ENCODE measurements at regions not wholly inside any gene's neighbourhood (a gene's known extent, or its start where the extent isn't known, plus 50 kb on each side); places are given as distances from the start of the nearest gene placed in this dataset.
"Not testable (repeated sequence)": the region's sequence is repeated elsewhere in the genome, so short reads cannot be mapped to it uniquely, and the experiment has no call there.

DNA sequence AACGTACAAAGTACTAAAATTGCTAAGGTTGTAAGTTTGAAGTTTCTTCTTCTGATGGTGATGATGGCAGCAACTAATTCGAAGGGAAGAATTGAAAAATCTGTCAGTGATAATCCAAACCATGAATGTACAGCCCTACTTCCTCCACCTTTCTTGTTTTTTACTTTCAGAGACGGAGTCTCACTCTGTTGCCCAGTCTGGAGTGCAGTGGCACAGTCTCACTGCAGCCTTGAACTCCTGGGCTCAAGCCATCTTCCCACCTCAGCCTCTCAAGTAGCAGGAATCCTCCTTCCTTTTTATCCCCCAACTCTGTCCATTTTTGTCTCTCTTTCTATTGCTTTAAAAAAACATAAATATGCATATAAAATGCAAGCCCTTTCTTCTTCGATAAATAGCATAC is 112.3 kb upstream of the SOX21 start:
- no peak for DNase-seq (ENCODE audit: low spot score)
- no peak for FAIRE-seq

DNA sequence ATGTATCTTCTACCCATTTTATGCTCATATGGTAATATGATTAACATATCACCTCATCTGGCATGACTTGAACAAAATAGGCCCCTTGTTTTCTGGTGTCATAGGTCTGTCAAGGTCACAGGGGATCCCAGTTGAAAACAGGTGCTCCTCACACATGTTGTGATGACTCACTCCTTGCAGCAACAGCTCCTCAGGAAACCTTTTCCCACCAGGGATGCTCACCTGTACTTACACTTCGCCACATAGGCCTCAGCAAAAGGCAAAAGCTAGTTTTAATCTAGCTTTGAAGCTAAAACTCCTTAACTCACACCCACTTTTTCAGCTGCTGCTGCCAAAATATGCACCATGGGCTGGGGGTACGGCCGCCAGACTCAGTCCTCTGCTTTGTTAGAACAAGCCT is 110.0 kb upstream of the SOX21 start:
- FAIRE-seq, result no peak

DNA sequence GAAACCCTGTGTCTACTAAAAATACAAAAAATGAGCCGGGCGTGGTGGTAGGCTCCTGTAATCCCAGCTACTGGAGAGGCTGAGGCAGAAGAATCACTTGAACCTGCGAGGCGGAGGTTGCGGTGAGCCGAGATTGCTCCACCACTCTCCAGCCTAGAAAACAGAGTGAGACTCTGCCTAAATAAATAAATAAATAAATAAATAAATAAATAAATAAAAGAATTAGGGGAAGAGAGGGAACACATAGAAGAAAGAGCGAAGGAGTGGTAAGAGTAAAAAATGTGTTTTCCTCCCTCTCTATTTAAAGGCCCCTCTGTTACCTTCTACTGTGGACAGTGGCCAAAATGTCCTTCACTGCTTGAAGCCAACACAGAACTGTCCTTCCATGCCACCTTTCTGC is 103.9 kb upstream of the SOX21 start:
- DNase-seq (ENCODE audit: low spot score) (no peak), FAIRE-seq (no peak)

More for the DNA sequence above, 110.0 kb upstream of the SOX21 start:
- DNase-seq (ENCODE audit: low spot score), result no peak

DNA sequence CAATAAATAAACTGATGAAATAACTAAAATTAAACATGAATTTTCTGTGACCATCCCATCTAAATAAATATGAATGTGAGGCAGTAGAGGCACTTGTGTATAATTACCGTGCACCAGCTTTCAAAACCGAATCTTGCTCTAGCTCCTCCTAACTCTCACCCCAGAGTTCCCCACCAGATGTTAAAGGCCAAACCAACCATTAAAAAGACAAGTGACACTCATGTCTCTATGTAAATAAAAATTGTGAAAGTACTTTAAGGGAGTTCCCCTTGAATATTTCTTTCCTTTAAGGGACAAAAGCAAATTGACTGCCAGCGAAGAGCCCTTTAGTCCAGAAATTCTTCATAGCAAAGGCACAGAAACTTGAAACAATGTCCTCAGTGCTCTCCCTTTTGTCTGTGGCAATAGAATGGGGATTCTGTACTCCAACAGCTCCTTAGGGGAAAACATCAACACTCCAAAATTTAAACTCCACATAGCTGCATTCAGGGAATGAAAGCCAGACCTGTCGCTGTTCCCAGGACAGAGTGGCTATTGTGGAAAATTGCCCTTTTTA is 101.7 kb upstream of the SOX21 start:
- DNase-seq (ENCODE audit: low spot score) (no peak), FAIRE-seq (no peak)

DNA sequence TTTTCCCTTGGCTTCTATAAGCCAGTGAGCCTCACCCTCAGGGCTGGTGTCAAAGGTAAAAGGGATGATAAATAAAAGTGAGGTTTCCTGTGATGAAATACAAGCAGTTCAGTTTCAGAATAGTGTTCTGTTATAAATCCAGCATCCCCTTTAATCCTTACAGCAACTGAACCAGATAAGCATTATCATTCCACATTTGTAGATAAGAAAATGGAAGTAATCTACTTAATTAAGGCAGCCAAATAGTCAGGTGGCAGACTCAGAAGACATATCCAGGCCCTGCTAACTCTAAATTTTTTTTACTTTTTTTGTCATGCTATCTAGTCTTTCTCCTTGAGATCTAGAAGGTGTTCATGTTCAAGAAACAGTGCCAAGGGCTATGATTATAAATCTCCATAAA is 99.4 kb upstream of the SOX21 start:
- FAIRE-seq (no peak), DNase-seq (ENCODE audit: low spot score) (no peak)

GRCh38 chr13:94800423-94800822 is 88.1 kb upstream of the SOX21 start:
- DNase-seq (ENCODE audit: low spot score) (no peak), FAIRE-seq (no peak)

GRCh38 chr13:94799299-94799698 is 87.0 kb upstream of the SOX21 start:
- DNase-seq (ENCODE audit: low spot score) (no peak), FAIRE-seq (no peak)

DNA sequence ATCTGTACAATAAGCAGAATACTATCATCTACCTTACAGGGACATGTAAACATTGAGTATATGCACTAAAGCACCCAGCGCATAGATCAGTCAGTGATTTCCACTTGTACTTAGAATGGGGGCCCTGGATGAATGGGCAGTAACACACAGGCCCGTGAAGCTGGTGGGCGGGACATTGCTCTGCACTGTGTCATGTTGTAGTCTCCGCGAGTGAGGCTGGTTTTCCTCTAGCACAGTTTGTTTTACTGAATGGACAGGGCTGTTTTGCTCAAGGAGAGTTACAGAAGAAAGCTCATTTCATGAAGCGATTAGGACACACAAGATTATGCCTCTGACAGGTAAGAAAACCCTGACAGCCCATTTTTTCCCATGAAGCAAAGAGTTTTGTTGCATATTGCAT is 86.4 kb upstream of the SOX21 start:
- FAIRE-seq, result no peak
- no peak for DNase-seq (ENCODE audit: low spot score)

GRCh38 chr13:94795292-94795691 is 82.9 kb upstream of the SOX21 start:
- DNase-seq (ENCODE audit: low spot score), result no peak
- FAIRE-seq, result no peak

- not testable (repeated sequence) for DNase-seq (ENCODE audit: low spot score); FAIRE-seq
These were observed 73.9 kb upstream of the SOX21 start for GRCh38 chr13:94786246-94786645.

DNA sequence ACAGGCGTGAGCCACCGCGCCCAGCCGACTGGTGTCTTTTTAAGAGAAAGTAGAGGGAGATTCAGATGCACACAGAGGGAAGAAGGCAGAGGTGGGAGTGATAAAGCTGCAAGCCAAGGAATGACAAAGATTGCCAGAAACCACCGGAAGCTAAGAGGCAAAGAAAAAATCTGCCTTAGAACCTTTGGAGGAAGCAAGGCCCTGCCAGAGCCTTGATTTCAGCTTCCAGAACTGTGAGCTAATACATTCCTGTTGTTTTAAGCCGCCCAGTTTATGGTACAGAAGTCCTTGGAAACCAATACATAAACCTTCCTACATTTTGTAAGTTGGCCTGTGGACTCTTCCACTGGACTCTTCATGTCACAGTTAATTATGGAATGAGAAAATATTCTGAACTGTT is 71.7 kb upstream of the SOX21 start:
- DNase-seq (ENCODE audit: low spot score), result no peak
- no peak for FAIRE-seq

GRCh38 chr13:94783489-94783888 is 71.1 kb upstream of the SOX21 start:
- no peak for FAIRE-seq
- DNase-seq (ENCODE audit: low spot score), result no peak

- no peak for FAIRE-seq
- DNase-seq (ENCODE audit: low spot score), result no peak
These were observed 68.1 kb upstream of the SOX21 start for GRCh38 chr13:94780421-94780820.

DNA sequence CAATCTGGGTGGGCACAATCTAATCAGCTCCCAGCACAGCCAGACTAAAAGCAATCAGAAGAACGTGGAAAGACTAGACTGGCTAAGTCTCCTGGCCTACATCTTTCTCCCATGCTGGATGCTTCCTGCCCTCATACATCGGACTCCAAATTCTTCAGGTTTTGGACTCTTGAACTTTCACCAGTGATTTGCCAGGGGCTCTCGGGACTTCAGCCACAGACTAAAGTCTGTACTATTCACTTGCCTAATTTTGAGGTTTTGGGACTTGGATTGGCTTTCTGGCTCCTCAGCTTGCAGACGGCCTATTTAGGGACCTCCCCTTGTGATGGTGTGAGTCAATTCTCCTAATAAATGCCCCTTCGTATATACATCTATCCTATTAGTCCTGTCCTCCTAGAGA is 66.6 kb upstream of the SOX21 start:
- DNase-seq (ENCODE audit: low spot score) (no peak), FAIRE-seq (no peak)

DNA sequence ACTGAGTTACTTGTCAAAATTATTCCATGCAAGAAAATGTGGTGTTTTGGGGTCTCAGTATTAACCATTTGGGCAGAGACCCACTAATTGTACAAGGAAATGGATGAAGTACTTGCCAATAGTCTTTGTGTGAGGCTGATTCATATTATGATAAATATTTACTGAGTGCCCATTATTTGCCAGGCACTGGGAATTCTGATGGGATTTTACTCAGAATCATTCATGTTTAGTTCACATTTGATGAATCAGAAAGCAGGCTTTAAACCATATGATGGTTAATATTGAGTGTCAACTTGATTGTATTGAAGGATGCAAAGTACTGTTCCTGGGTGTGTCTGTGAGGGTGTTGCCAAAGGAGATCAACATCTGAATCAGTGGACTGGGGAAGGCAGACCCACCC is 66.2 kb upstream of the SOX21 start:
- DNase-seq (ENCODE audit: low spot score), result no peak
- FAIRE-seq, result no peak

DNA sequence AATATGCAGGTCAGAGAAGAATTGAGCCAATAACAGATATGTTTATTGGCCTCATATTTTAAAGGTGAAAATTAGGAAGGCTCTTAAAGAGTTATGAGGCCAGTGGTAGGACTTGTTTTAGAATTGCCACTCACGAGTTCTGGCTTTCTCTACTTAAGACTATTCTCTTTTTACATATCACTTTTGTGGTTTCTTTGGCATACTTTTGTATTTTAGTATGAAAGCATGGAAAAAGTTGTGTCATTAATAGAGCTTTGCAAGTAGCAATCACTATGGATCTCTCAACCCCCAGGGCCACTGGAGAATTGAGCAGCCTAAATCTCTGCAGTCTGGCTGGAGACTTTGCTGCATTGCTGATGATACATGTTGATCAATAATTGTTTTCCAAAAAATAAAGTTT is 64.6 kb upstream of the SOX21 start:
- DNase-seq (ENCODE audit: low spot score), result no peak
- FAIRE-seq, result no peak

DNA sequence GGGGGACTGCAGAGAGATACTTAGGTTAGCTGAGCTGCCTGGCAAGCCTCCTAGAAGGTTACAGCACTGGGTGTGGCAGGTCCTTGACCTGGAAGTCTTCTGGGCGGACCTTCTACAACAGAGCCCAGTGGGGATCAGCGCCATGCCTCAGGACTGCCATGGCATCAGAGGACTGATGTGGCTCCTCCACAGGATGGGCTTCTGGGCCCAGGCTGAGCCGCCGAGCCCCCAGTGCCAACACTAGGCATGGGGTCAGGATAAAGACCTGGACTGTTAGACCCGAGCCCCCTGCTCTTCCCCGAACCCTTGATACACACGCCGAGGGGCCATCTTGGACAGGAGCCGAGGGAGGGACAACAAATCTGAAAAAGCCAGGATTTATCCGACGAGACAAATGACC is 64.0 kb upstream of the SOX21 start:
- FAIRE-seq (no peak), DNase-seq (ENCODE audit: low spot score) (no peak)

GRCh38 chr13:94765814-94766213 is 53.5 kb upstream of the SOX21 start:
- DNase-seq (ENCODE audit: low spot score), result no peak
- no peak for FAIRE-seq

DNA sequence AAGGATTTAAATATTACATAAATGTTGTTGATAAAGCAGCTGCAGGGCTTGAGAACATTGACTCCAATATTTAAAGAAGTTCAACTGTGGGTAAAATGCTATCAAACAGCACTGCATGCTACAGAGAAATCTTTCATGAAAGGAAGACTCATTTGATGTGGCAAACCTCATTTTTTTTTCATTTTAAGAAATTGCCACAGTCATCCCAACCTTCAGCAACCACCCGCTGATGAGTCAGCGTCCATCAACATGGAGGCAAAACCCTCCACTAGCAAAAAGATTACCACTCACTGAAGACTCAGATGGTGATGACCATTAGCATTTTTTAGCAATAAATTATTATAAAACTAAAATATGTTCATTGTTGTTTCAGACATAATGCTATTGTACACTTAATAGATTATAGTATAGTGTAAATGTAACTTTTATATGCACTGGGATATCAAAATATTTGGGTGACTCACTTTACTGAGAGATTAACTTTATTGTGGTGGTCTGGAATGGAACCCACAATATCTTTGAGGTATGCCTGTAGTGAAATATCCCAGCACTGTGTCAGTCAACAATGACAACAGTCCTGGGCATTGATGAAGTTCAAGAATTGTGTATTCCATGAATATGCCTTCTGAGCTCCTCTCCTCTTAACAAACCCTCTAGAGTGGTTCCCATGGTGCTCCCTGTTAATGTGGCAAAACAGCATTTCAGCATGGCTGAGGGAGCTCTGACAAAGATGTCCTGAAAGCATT is 52.4 kb upstream of the SOX21 start:
- FAIRE-seq, result no peak
- DNase-seq (ENCODE audit: low spot score), result no peak
